ENCODE measurements at regions not wholly inside any gene's neighbourhood (a gene's known extent, or its start where the extent isn't known, plus 50 kb on each side); places are given as distances from the start of the nearest gene placed in this dataset.

DNA sequence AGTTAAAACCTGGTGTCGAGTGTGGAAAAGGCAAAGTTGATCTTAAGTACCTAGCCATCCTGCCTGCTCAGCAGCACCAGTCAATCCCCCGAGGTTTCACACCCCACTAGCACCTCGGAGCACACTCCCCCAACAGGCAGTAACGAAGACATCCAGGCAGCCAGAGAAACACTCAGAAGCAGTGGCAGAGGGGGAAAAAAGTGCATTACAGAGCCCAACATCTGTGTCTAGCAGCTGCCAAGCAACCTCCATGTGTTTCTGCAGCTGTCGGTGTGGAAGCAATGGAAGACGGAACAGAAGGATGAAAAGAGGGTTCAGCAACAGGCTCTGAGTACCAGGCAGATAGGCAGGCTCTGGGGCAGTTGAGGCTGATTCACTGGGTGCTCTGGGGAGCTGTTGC, 73.4 kb upstream of the PROX1 start:
- DNase-seq (ENCODE audit: low read depth in 2 of 3, low spot score in 2 of 3), result no peak

DNA sequence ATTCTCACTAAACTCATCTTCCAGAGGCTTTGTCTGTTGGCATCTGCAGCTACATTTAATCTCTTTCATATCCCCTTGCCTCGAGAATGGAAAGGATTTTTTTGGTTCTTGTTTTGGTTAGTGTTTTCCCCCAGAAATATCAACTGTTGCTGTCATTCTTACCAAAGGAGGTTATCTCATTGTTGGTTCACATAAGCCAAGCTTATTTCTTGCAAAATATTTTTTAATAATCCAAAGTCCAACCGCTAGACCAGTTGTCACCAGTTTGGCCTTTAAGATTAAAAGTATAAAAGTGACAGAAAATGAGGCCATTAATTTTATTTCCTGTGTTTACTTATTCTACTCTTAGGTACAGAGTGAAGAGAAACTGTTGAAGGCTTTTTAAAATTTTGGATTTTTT, 66.5 kb upstream of the PROX1 start:
- DNase-seq (ENCODE audit: low read depth in 2 of 3, low spot score in 2 of 3), result no peak

DNA sequence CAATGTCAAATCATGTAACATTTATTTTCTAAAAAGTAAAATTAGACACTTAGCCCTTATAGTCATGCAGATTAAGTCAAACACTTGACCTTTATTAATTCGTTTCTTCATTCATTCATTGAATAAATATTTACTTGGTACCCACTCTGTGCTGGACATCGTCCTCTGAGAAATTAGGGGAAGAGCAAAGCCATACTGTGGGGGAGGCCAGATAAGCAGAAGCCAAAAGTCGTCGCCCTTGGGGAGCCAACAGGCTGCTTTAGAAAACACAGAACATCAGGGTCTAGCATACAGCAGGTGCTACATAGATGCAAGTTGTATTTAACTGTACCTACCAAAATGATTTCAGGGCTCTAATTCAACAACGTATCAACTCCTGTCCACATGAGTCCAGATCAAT, 66.1 kb upstream of the PROX1 start:
- DNase-seq (ENCODE audit: low read depth in 2 of 3, low spot score in 2 of 3), result no peak

DNA sequence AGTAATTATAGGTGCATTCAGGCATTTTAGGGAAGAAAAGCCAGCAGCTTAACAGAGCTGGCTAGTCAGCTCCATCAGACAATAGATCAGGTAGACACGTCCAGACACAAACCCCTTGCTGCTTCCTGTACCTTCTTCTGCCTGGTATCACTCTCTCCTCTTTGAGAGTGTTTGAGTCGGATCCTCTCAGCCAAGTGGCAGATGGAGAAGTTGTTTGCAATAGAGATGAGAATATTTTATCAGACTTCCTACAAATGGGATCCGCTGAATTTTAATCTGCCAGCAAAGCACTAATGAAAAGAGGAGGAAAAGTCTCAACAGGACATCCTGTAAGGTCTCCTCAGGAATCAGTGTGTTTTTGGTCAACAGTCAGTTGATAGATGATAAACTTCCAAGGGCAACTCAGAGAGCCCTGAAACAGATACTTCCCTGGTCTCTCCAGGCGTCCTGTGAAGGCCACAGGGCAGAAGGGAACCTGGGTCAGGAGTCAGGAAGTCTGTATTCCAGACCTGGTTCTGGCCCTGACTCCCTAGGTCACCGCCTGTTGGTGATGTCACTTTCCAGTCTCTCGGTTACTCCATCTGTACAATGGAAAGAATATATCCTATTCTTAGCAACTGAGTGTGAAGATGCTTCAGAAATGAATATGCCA, 62.1 kb upstream of the PROX1 start:
- DNase-seq (ENCODE audit: low read depth in 2 of 3, low spot score in 2 of 3), result no peak

DNA sequence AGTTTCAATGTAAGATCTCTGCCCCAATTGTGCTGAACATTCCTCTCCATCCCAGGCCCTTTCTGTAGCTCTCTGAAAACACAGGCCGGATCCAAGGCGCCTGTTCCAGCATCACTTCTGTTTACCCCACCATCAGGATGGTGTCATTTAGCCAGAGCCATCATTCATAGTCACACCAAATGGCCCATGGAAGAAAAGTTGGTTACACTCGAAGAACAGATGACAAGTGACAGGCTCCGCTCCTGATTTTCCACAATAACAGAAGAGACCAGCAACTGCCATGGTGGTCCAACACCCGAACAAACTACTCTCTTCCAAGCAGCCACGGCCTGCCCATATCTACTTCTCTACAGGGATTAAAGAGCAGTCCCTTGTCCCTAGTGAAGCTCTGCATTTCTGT, 59.9 kb upstream of the PROX1 start:
- DNase-seq (ENCODE audit: low read depth in 2 of 3, low spot score in 2 of 3), result no peak

DNA sequence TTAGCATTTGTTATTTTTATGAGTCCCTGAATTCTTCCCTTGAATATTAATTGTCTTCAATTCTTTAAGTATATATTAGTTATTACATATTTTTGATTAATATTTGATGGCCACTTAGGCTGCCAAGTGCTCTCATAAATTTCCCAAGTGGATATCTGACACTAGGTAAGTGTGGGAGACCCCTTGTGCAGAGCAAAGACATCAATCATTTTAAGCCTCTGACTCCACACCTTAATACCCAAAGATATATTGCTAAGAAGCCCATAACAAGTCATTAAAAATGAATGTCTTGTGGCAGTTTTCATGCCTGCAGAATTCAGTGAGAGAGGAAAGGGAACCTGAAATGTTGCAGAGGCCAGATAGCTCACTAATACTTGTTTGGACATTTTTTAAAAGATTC, 58.4 kb upstream of the PROX1 start:
- DNase-seq (ENCODE audit: low read depth in 2 of 3, low spot score in 2 of 3), result no peak

DNA sequence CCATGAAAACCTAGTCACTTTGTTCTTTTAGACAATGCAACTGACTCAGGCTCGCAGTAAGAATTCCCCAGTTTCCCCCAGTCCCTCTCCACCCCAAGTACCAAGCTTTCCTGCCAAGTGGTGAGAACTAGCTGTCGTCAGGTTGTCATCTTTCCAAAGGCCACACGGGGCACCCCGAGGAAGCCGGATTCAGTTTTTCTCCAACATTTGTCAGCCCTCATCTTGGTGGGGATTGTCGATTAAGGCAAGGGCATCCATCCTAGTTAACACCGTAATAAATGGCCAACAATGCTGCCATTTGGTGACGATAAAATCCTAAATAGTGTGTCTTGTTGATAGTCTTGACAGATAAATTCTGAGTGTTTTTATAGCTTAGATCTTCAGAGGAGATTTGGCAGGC, 55.9 kb upstream of the PROX1 start:
- DNase-seq (ENCODE audit: low read depth in 2 of 3, low spot score in 2 of 3), result no peak

DNA sequence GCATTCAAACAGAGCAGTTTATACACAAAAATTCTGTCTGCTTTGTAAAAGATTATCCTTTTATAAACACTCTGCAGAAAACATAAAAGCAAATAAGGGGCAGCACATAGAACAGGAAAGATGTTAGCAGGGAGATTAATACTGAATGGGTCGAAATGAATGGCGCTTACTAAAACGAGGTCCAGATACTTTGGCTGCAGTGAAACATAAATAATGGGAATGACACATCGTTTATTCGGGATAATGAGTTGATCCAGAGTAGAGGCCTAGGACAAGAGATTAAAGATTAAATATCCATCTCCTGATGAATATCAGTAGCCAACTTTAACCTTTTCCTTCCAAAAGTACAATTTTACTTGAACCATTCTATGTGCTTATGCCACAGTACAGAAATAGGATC, 54.4 kb upstream of the PROX1 start:
- DNase-seq (ENCODE audit: low read depth in 2 of 3, low spot score in 2 of 3), result no peak

DNA sequence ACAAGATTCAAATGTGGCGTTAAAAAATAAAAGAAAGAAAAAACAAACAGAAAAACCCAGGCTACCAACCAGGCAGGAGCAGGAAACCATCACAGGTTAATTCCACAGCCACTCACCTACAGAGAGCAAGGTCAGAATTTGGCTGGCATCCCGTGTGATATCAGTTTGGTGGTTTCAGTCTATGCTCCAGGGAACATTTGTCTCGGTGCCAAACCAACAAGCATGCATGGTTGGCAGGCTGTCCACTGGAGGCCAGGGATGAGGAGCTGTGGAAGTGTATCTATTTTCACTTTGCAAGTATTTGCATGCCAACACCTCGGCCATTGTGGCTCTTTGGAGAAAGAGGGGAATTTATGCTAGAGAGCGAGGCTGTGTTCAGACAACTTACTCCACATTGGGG, 53.1 kb upstream of the PROX1 start:
- no peak for DNase-seq (ENCODE audit: low read depth in 2 of 3, low spot score in 2 of 3)

DNA sequence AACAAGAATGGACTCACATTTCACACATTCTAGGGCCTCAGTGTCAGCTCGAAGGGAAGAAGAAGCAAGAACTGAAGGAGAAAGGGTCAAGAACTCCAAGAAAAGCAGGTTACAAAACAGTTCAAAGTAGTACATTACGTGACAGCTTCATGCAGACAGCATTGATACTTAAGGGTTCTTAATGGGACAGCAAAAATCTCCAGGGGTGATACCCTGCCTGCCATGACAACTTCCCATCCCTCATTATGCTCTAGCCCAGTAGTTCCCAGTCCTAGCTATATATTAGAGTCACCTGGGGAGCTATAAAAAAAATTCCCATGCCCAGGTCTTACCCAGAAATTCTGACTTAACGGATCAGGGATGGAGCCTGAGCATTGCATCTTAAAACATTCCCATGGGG, 51.2 kb upstream of the PROX1 start:
- no peak for DNase-seq (ENCODE audit: low read depth in 2 of 3, low spot score in 2 of 3)
